ENCODE measurements at regions not wholly inside any gene's neighbourhood (a gene's known extent, or its start where the extent isn't known, plus 50 kb on each side); places are given as distances from the start of the nearest gene placed in this dataset.

GRCh38 chr6:25218346-25218745, 60.8 kb upstream of the CARMIL1 start:
- no peak for TF ChIP-seq GATA3 (IDR thresholded peaks at IDR 0.05; ENCODE audit: low read depth, low read length)
- TF ChIP-seq GATA2 (IDR thresholded peaks at IDR 0.05; ENCODE audit: low read depth, low read length) = no peak

- TF ChIP-seq GATA2 (IDR thresholded peaks at IDR 0.05; ENCODE audit: low read depth, low read length) = no peak
- no peak for TF ChIP-seq GATA3 (IDR thresholded peaks at IDR 0.05; ENCODE audit: low read depth, low read length)
These were observed 59.8 kb upstream of the CARMIL1 start for GRCh38 chr6:25219216-25219916.

GRCh38 chr6:25219917-25220278, 59.3 kb upstream of the CARMIL1 start:
- TF ChIP-seq GATA3 (IDR thresholded peaks at IDR 0.05; ENCODE audit: low read depth, low read length) (no peak), GATA2 (IDR thresholded peaks at IDR 0.05; ENCODE audit: low read depth, low read length) (no peak)

- TF ChIP-seq GATA3 (IDR thresholded peaks at IDR 0.05; ENCODE audit: low read depth, low read length) (no peak), GATA2 (IDR thresholded peaks at IDR 0.05; ENCODE audit: low read depth, low read length) (no peak)
These were observed 58.3 kb upstream of the CARMIL1 start for GRCh38 chr6:25220857-25221256.

- TF ChIP-seq GATA3 (IDR thresholded peaks at IDR 0.05; ENCODE audit: low read depth, low read length) (no peak), GATA2 (IDR thresholded peaks at IDR 0.05; ENCODE audit: low read depth, low read length) (no peak)
These were observed 57.0 kb upstream of the CARMIL1 start for GRCh38 chr6:25222006-25222678.

GRCh38 chr6:25223490-25223991, 55.6 kb upstream of the CARMIL1 start:
- no peak; the same call in 1 of the 2 replicates for TF ChIP-seq GATA2 (IDR thresholded peaks at IDR 0.05; ENCODE audit: low read depth, low read length)
- no peak for TF ChIP-seq GATA3 (IDR thresholded peaks at IDR 0.05; ENCODE audit: low read depth, low read length)

GRCh38 chr6:25224242-25224641, 54.9 kb upstream of the CARMIL1 start:
- no peak for TF ChIP-seq GATA3 (IDR thresholded peaks at IDR 0.05; ENCODE audit: low read depth, low read length)
- no peak for TF ChIP-seq GATA2 (IDR thresholded peaks at IDR 0.05; ENCODE audit: low read depth, low read length)

GRCh38 chr6:25227854-25228253, 51.3 kb upstream of the CARMIL1 start:
- no peak for TF ChIP-seq GATA2 (IDR thresholded peaks at IDR 0.05; ENCODE audit: low read depth, low read length)
- TF ChIP-seq GATA3 (IDR thresholded peaks at IDR 0.05; ENCODE audit: low read depth, low read length) = no peak
